Mesothelial cell of epicardium (in vitro differentiated cells): ENCODE measurements at regions not wholly inside any gene's neighbourhood (a gene's known extent, or its start where the extent isn't known, plus 50 kb on each side); places are given as distances from the start of the nearest gene placed in this dataset.

Source experiments
- DNase-seq, 2 experiments: peaks; one replicate each; pipeline ENCODE4 v3.0.0; 2021; ENCODE audit warnings: low spot score in 2 of 2; ENCODE audit not compliant: unreplicated experiment in 2 of 2
- H3K27ac Mint-ChIP-seq: 2 replicates; pipeline ENCODE4 v1.8.0; 2021; ENCODE audit warnings: mixed read lengths
- H3K27me3 Mint-ChIP-seq: 2 replicates; pipeline ENCODE4 v1.8.0; 2021; ENCODE audit warnings: low read depth, mixed read lengths
- H3K36me3 Mint-ChIP-seq: 2 replicates; pipeline ENCODE4 v1.8.0; 2021; ENCODE audit warnings: mixed read lengths
- H3K4me1 Mint-ChIP-seq: 2 replicates; pipeline ENCODE4 v1.8.0; 2021; ENCODE audit warnings: mixed read lengths
- H3K4me3 Mint-ChIP-seq: 2 replicates; pipeline ENCODE4 v1.8.0; 2021; ENCODE audit warnings: mild to moderate bottlenecking, moderate library complexity, mixed read lengths
- H3K9me3 Mint-ChIP-seq: 2 replicates; pipeline ENCODE4 v1.8.0; 2021; ENCODE audit warnings: mixed read lengths
- TF ChIP-seq, protein P1 (sequence below): fragments of 200-600 bp; sonication (generic); IDR thresholded peaks from one replicate; pipeline ENCODE4 v1.5.0; 2021; ENCODE audit warnings: antibody characterized with exemption; ENCODE audit not compliant: unreplicated experiment

DNA sequence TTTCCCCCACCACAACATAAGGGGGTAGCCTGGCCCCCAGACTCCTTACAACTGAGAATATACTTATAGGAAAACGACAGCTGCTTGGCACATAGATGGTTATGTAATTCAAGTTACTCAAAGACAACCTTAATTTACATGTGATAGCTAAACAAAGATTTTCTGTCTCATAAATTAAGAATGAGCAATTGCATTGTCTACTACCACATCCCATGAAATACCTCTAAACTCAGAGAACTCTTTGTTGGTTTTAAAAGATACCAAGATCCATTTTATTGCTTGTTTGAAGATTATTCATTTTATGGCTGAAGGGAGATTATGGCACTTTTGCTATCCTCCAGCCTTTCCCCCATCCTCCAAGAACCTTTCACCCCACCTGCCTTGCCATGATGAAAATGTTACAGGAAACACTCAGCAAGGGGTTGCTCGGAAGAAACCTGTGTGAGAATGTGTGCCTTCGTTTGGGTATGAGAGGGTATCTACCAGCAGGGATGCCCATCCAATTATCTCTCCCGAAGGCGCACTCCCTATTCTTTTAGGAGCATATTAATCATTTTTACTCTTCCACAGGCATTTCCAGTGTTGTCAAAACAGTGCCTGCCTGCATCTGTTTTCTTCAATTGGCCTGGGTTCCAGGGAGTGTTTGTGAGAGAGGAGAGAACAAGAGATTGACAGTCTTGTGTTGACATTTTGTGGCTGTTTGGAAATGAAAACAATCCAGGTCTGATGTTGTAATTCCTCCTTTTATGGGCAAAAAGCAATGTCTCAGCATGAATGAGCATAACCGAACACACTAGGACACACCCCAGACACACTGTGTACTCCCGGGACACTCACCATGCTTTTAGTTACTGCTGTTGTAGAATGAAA is 208.0 kb upstream of the ANKRD55 start:
- no peak for DNase-seq
- TF ChIP-seq, protein P1, sequence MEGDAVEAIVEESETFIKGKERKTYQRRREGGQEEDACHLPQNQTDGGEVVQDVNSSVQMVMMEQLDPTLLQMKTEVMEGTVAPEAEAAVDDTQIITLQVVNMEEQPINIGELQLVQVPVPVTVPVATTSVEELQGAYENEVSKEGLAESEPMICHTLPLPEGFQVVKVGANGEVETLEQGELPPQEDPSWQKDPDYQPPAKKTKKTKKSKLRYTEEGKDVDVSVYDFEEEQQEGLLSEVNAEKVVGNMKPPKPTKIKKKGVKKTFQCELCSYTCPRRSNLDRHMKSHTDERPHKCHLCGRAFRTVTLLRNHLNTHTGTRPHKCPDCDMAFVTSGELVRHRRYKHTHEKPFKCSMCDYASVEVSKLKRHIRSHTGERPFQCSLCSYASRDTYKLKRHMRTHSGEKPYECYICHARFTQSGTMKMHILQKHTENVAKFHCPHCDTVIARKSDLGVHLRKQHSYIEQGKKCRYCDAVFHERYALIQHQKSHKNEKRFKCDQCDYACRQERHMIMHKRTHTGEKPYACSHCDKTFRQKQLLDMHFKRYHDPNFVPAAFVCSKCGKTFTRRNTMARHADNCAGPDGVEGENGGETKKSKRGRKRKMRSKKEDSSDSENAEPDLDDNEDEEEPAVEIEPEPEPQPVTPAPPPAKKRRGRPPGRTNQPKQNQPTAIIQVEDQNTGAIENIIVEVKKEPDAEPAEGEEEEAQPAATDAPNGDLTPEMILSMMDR, result no peak
- Mint-ChIP-seq H3K36me3 (peaks cover 4% of the 10 kb centered on the region), H3K4me3 (no peak overlapping the region), H3K4me1 (peaks cover 12% of the 10 kb centered on the region), H3K27ac (no peak overlapping the region), H3K27me3 (no peaks in the 10 kb centered on the region), H3K9me3 (peaks cover 20% of the 10 kb centered on the region)

DNA sequence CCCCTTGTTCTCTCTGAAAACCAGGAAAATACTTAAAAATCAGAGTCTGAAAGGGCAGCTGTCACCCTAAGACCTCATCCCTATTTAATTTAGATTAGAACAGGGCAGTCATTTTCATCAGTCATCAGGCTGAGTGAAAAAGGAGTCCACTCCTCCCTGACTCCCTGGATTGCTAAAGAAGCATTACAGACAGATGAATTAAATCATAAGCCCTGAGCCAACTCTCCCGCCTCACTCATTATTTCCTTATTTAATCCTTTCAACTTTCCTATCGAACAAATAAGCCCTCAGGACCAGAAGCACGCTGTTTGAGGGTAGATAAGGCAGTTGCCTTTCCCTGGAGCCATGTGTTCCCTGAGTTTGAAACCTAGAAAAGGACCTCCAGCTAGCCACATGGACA is 201.9 kb upstream of the ANKRD55 start:
- H3K4me3 Mint-ChIP-seq, result no peak overlapping the region

DNA sequence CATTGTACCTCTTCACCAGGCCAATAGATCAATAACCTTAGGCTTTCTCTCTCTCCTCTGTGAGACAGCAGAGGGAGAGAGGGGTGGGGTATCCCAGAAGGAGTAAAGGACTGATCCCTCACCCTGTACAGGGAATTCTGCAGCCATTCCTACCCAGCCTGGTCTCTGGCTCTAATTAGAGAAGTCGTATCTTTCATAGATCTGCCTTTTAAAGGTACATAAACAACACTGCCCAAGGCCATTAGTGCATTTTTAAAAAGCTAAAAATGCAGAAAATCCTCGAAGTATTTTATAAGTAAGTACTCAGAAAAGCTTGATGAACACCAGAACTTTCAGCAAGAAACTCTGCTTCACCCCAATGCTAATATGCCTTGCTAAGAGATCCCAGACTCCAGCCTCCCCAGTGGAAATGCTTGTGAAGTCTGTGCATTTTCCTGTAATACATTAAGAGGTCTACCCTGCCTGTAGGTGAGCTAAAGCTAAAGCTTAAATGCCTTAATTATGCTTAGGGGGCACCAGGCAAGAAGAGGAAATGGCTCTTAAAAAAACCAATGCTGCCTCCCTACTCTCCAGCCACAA is 200.0 kb upstream of the ANKRD55 start:
- Mint-ChIP-seq H3K4me1 (peaks cover 48% of the 10 kb centered on the region), H3K9me3 (peaks cover 5% of the 10 kb centered on the region), H3K36me3 (no peaks in the 10 kb centered on the region), H3K27me3 (no peaks in the 10 kb centered on the region), H3K27ac (peak overlapping the region; percentile 57), H3K4me3 (no peak overlapping the region)
- TF ChIP-seq, protein P1, result no peak
- DNase-seq, result no peak

More for the DNA sequence above, 201.9 kb upstream of the ANKRD55 start:
- H3K27me3 Mint-ChIP-seq, result no peaks in the 10 kb centered on the region
- TF ChIP-seq, protein P1, result no peak
- H3K27ac Mint-ChIP-seq, result peak overlapping the region; percentile 40
- peaks cover 33% of the 10 kb centered on the region for H3K4me1 Mint-ChIP-seq
- H3K9me3 Mint-ChIP-seq, result peaks cover 5% of the 10 kb centered on the region
- H3K36me3 Mint-ChIP-seq, result no peaks in the 10 kb centered on the region
- no peak for DNase-seq

DNA sequence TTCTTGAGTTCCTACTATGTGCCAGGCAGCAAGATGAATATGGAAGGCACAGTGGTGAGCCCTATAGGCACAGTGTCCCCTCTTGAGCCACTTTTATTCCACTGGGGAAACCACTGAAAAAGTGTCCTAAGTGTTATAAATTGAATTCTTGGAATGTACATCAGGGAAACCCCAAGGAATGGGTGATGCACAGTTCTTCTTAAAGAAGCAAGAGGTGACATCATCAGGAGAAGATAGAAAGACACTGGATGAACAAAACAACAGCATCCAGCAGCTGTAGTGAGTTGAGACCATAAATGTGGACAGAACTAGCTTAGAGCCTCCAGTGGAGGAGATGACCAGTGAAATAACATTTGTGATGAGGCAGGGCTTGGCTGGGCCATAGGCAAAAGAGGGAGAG is 199.2 kb upstream of the ANKRD55 start:
- Mint-ChIP-seq H3K27me3 (no peaks in the 10 kb centered on the region), H3K4me3 (no peak overlapping the region), H3K9me3 (peaks cover 5% of the 10 kb centered on the region), H3K27ac (peak overlapping the region; percentile 2), H3K4me1 (peaks cover 48% of the 10 kb centered on the region), H3K36me3 (no peaks in the 10 kb centered on the region)
- TF ChIP-seq, protein P1, result no peak
- DNase-seq, result no peak

DNA sequence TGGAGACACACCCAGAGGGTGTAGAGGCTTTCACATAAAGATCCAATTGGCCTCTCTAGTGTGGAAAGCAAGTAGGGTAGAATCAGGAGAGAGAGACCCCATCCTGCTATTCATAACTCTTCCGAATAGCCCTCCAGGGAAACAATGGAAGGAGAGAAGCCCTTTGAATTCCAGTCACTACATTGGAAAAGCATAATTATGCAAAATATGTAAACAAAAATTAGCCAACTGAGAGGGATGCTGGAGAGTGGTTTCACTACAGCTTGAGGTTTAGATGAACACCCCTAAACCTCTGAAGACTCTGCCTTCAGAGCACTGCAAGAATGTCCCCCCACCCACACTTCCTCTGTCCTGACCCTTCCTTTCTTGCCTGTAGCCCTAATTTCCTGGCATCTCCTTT is 197.3 kb upstream of the ANKRD55 start:
- Mint-ChIP-seq H3K27me3 (no peaks in the 10 kb centered on the region), H3K4me1 (peaks cover 43% of the 10 kb centered on the region), H3K27ac (no peak overlapping the region), H3K9me3 (peaks cover 5% of the 10 kb centered on the region), H3K36me3 (no peaks in the 10 kb centered on the region), H3K4me3 (no peak overlapping the region)
- DNase-seq, result no peak
- TF ChIP-seq, protein P1, result no peak
